EL (cell line): ENCODE measurements at regions not wholly inside any gene's neighbourhood (a gene's known extent, or its start where the extent isn't known, plus 50 kb on each side); places are given as distances from the start of the nearest gene placed in this dataset.
A peak's percentile ranks its signal among the peaks of the same experiment; 100 is the strongest.

Source experiments
- DNase-seq: peaks from one replicate; pipeline ENCODE4 v3.0.0-alpha.2; 2016

GRCh38 chr5:10842823-10843222 is 81.8 kb upstream of the DAP start:
- no peak for DNase-seq

GRCh38 chr5:10839916-10840599 is 79.0 kb upstream of the DAP start:
- DNase-seq = no peak

- no peak for DNase-seq
Measured at GRCh38 chr5:10839118-10839517, 78.1 kb upstream of the DAP start.

- DNase-seq = peak; percentile 34
Measured at GRCh38 chr5:10838038-10838437, 77.0 kb upstream of the DAP start.

GRCh38 chr5:10836986-10837385 is 76.0 kb upstream of the DAP start:
- DNase-seq = peak; percentile 74

GRCh38 chr5:10834695-10835094 is 73.7 kb upstream of the DAP start:
- no peak for DNase-seq

GRCh38 chr5:10832987-10833386 is 72.0 kb upstream of the DAP start:
- no peak for DNase-seq

- DNase-seq = no peak
Measured at GRCh38 chr5:10832421-10832820, 71.4 kb upstream of the DAP start.

GRCh38 chr5:10831419-10831818 is 70.4 kb upstream of the DAP start:
- DNase-seq = peak; percentile 89

- DNase-seq = peak; percentile 76
Measured at GRCh38 chr5:10828241-10828640, 67.2 kb upstream of the DAP start.

- no peak for DNase-seq
Measured at GRCh38 chr5:10827571-10827970, 66.5 kb upstream of the DAP start.

- no peak for DNase-seq
Measured at GRCh38 chr5:10826971-10827370, 65.9 kb upstream of the DAP start.

GRCh38 chr5:10825897-10826644 is 65.0 kb upstream of the DAP start:
- DNase-seq = no peak

- DNase-seq = no peak
Measured at GRCh38 chr5:10812218-10812617, 51.2 kb upstream of the DAP start.
